ENCODE measurements at regions not wholly inside any gene's neighbourhood (a gene's known extent, or its start where the extent isn't known, plus 50 kb on each side); places are given as distances from the start of the nearest gene placed in this dataset.

- no peaks in the 10 kb centered on the region for H3K27me3 ChIP-seq (ENCODE audit: control insufficient read depth, low read length)
- no peaks in the 10 kb centered on the region for H3K9me3 ChIP-seq (ENCODE audit: control insufficient read depth, insufficient read depth, low read length)
- TF ChIP-seq, protein P1, sequence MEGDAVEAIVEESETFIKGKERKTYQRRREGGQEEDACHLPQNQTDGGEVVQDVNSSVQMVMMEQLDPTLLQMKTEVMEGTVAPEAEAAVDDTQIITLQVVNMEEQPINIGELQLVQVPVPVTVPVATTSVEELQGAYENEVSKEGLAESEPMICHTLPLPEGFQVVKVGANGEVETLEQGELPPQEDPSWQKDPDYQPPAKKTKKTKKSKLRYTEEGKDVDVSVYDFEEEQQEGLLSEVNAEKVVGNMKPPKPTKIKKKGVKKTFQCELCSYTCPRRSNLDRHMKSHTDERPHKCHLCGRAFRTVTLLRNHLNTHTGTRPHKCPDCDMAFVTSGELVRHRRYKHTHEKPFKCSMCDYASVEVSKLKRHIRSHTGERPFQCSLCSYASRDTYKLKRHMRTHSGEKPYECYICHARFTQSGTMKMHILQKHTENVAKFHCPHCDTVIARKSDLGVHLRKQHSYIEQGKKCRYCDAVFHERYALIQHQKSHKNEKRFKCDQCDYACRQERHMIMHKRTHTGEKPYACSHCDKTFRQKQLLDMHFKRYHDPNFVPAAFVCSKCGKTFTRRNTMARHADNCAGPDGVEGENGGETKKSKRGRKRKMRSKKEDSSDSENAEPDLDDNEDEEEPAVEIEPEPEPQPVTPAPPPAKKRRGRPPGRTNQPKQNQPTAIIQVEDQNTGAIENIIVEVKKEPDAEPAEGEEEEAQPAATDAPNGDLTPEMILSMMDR (IDR thresholded peaks at IDR 0.05; ENCODE audit: low read depth, low read length, poor library complexity, severe bottlenecking), result no peak
- TF ChIP-seq EZH2phosphoT487 (IDR thresholded peaks at IDR 0.05; ENCODE audit: borderline replicate concordance, low read length), result no peak
- no peak overlapping the region for H3K4me2 ChIP-seq (ENCODE audit: low read length)
- H3K27ac ChIP-seq (ENCODE audit: low read depth, low read length), result no peak overlapping the region
- no peaks in the 10 kb centered on the region for H3K79me2 ChIP-seq (ENCODE audit: control insufficient read depth, low read length)
- no peaks in the 10 kb centered on the region for H3K36me3 ChIP-seq (ENCODE audit: control insufficient read depth, low read length)
- H3K4me1 ChIP-seq (ENCODE audit: control insufficient read depth, low read length), result no peaks in the 10 kb centered on the region
- H3K4me3 ChIP-seq (ENCODE audit: low read length), result no peak overlapping the region
- H3F3A ChIP-seq (ENCODE audit: control insufficient read depth, insufficient read depth), result no peaks in the 10 kb centered on the region
- H4K20me1 ChIP-seq (ENCODE audit: control insufficient read depth, insufficient read depth, low read depth, low read length), result no peaks in the 10 kb centered on the region
- H3K9me2 ChIP-seq (replicated peaks; ENCODE audit: control insufficient read depth, low read length), result no peaks in the 10 kb centered on the region
These were observed 553.3 kb downstream of the BNC2 start for GRCh38 chr9:16316911-16317817.

- no peaks in the 10 kb centered on the region for H3K27me3 ChIP-seq (ENCODE audit: control insufficient read depth, low read length)
- TF ChIP-seq EZH2phosphoT487 (IDR thresholded peaks at IDR 0.05; ENCODE audit: borderline replicate concordance, low read length), result no peak
- TF ChIP-seq, protein P1 (IDR thresholded peaks at IDR 0.05; ENCODE audit: low read depth, low read length, poor library complexity, severe bottlenecking), result no peak
- H4K20me1 ChIP-seq (ENCODE audit: control insufficient read depth, insufficient read depth, low read depth, low read length), result no peaks in the 10 kb centered on the region
- H3K79me2 ChIP-seq (ENCODE audit: control insufficient read depth, low read length), result no peaks in the 10 kb centered on the region
- H3K36me3 ChIP-seq (ENCODE audit: control insufficient read depth, low read length), result no peaks in the 10 kb centered on the region
- H3K4me2 ChIP-seq (ENCODE audit: low read length), result no peak overlapping the region
- no peaks in the 10 kb centered on the region for H3F3A ChIP-seq (ENCODE audit: control insufficient read depth, insufficient read depth)
- no peak overlapping the region for H3K27ac ChIP-seq (ENCODE audit: low read depth, low read length)
- H3K9me3 ChIP-seq (ENCODE audit: control insufficient read depth, insufficient read depth, low read length), result no peaks in the 10 kb centered on the region
- H3K4me1 ChIP-seq (ENCODE audit: control insufficient read depth, low read length), result no peaks in the 10 kb centered on the region
- H3K4me3 ChIP-seq (ENCODE audit: low read length), result no peak overlapping the region
- no peaks in the 10 kb centered on the region for H3K9me2 ChIP-seq (replicated peaks; ENCODE audit: control insufficient read depth, low read length)
These were observed 551.9 kb downstream of the BNC2 start for GRCh38 chr9:16318516-16319060.

GRCh38 chr9:16319646-16320045 lies 550.8 kb downstream of the BNC2 start:
- Histone ChIP-seq H3K4me2 (ENCODE audit: low read length) (no peak overlapping the region), H3K36me3 (ENCODE audit: control insufficient read depth, low read length) (no peaks in the 10 kb centered on the region), H4K20me1 (ENCODE audit: control insufficient read depth, insufficient read depth, low read depth, low read length) (no peaks in the 10 kb centered on the region), H3K9me2 (replicated peaks; ENCODE audit: control insufficient read depth, low read length) (no peaks in the 10 kb centered on the region), H3K79me2 (ENCODE audit: control insufficient read depth, low read length) (no peaks in the 10 kb centered on the region), H3K27me3 (ENCODE audit: control insufficient read depth, low read length) (no peaks in the 10 kb centered on the region), H3K27ac (ENCODE audit: low read depth, low read length) (no peak overlapping the region), H3K4me3 (ENCODE audit: low read length) (no peak overlapping the region), H3K9me3 (ENCODE audit: control insufficient read depth, insufficient read depth, low read length) (no peaks in the 10 kb centered on the region), H3F3A (ENCODE audit: control insufficient read depth, insufficient read depth) (no peaks in the 10 kb centered on the region), H3K4me1 (ENCODE audit: control insufficient read depth, low read length) (no peaks in the 10 kb centered on the region)
- TF ChIP-seq, protein P1 (IDR thresholded peaks at IDR 0.05; ENCODE audit: low read depth, low read length, poor library complexity, severe bottlenecking), result no peak
- no peak for TF ChIP-seq EZH2phosphoT487 (IDR thresholded peaks at IDR 0.05; ENCODE audit: borderline replicate concordance, low read length)
